CD14-positive monocyte (primary cell): ENCODE measurements at regions not wholly inside any gene's neighbourhood (a gene's known extent, or its start where the extent isn't known, plus 50 kb on each side); places are given as distances from the start of the nearest gene placed in this dataset.

Experiments used
- DNase-seq, 3 donors: peaks; one replicate each; pipeline ENCODE4 v3.0.0-alpha.2; 2011 to 2022
- H2AFZ ChIP-seq: 2 replicates; pipeline ENCODE4 v1.6.0; 2012; ENCODE audit warnings: mild to moderate bottlenecking, low read depth, low read length, inconsistent platforms; ENCODE audit not compliant: insufficient read depth, poor library complexity, severe bottlenecking
- H3K27ac ChIP-seq, 2 donors: 1 replicate in 1 of 2; 2 replicates in 1 of 2; pipeline ENCODE4 v1.5.1; 2012 to 2013; ENCODE audit warnings: low read length in 2 of 2, control low read depth in 1 of 2, inconsistent platforms in 1 of 2, low read depth in 1 of 2, mild to moderate bottlenecking in 1 of 2
- H3K27me3 ChIP-seq, 2 donors: one replicate each; pipeline versions ENCODE4 v1.6.0 to v1.6.1; 2011 to 2013; ENCODE audit warnings: low read length in 2 of 2; ENCODE audit not compliant: control insufficient read depth in 2 of 2, insufficient read depth in 2 of 2
- H3K36me3 ChIP-seq, 2 donors: replicated peaks in 1 of 2; 1 replicate in 1 of 2; 2 replicates in 1 of 2; pipeline versions ENCODE4 v1.5.1 to v1.6.1; 2012 to 2013; ENCODE audit warnings: low read length in 2 of 2, control low read depth in 1 of 2, inconsistent platforms in 1 of 2, mild to moderate bottlenecking in 1 of 2; ENCODE audit not compliant: insufficient read depth in 2 of 2, control insufficient read depth in 1 of 2
- H3K4me1 ChIP-seq, 2 donors: 1 replicate in 1 of 2; 2 replicates in 1 of 2; pipeline versions ENCODE4 v1.5.1 to v1.6.1; 2012 to 2013; ENCODE audit warnings: low read length in 2 of 2, control low read depth in 1 of 2, inconsistent platforms in 1 of 2, mild to moderate bottlenecking in 1 of 2, moderate library complexity in 1 of 2; ENCODE audit not compliant: insufficient read depth in 2 of 2, control insufficient read depth in 1 of 2
- H3K4me2 ChIP-seq: replicated peaks from 2 replicates; pipeline ENCODE3; 2012; ENCODE audit warnings: low read length, moderate library complexity, mild to moderate bottlenecking; ENCODE audit not compliant: poor library complexity, severe bottlenecking; ENCODE audit errors: extremely low read depth
- H3K4me3 ChIP-seq, 3 experiments: fragments of 200-600 bp in 1 of 3; sonication (generic) in 1 of 3; replicated peaks in 1 of 3; 1 replicate in 2 of 3; 2 replicates in 1 of 3; pipeline ENCODE4 v1.5.1; 2011 to 2013; ENCODE audit warnings: low read length in 3 of 3, mild to moderate bottlenecking in 3 of 3, control low read depth in 2 of 3, low read depth in 2 of 3, inconsistent platforms in 1 of 3, moderate library complexity in 1 of 3
- H3K79me2 ChIP-seq: 2 replicates; pipeline ENCODE4 v1.6.0; 2012; ENCODE audit warnings: mild to moderate bottlenecking, control low read depth, inconsistent platforms, low read length, moderate library complexity; ENCODE audit not compliant: insufficient read depth
- H3K9ac ChIP-seq: 2 replicates; pipeline ENCODE4 v1.6.0; 2017; ENCODE audit warnings: low read length, mild to moderate bottlenecking; ENCODE audit not compliant: insufficient read depth, poor library complexity, severe bottlenecking
- H3K9me3 ChIP-seq, 2 donors: replicated peaks in 1 of 2; 1 replicate in 1 of 2; 2 replicates in 1 of 2; pipeline versions ENCODE4 v1.5.1 to v1.6.1; 2012 to 2013; ENCODE audit warnings: low read length in 2 of 2, control low read depth in 1 of 2; ENCODE audit not compliant: control insufficient read depth in 1 of 2, insufficient read depth in 1 of 2
- H4K20me1 ChIP-seq: 2 replicates; pipeline ENCODE4 v1.6.0; 2012; ENCODE audit warnings: mild to moderate bottlenecking, low read length, control low read depth, moderate library complexity; ENCODE audit not compliant: insufficient read depth
- H3K27ac Mint-ChIP-seq, 7 donors: one replicate each; pipeline ENCODE4 v1.8.0; 2020; ENCODE audit warnings: mild to moderate bottlenecking in 7 of 7, mixed read lengths in 7 of 7, moderate library complexity in 6 of 7, inconsistent platforms in 2 of 7
- H3K27me3 Mint-ChIP-seq, 3 donors: one replicate each; pipeline ENCODE4 v1.8.0; 2021 to 2022; ENCODE audit warnings: low read depth in 3 of 3, mild to moderate bottlenecking in 3 of 3, mixed read lengths in 3 of 3, moderate library complexity in 3 of 3, inconsistent platforms in 1 of 3
- H3K36me3 Mint-ChIP-seq, 2 donors: one replicate each; pipeline ENCODE4 v1.8.0; 2020; ENCODE audit warnings: mixed read lengths in 2 of 2, inconsistent platforms in 1 of 2, mild to moderate bottlenecking in 1 of 2
- H3K4me1 Mint-ChIP-seq: one replicate; pipeline ENCODE4 v1.8.0; 2020; ENCODE audit warnings: mild to moderate bottlenecking, mixed read lengths
- H3K4me3 Mint-ChIP-seq, 2 donors: one replicate each; pipeline ENCODE4 v1.8.0; 2020; ENCODE audit warnings: mild to moderate bottlenecking in 2 of 2, mixed read lengths in 2 of 2, moderate library complexity in 1 of 2
- H3K9me3 Mint-ChIP-seq, 7 donors: one replicate each; pipeline ENCODE4 v1.8.0; 2020 to 2022; ENCODE audit warnings: mixed read lengths in 7 of 7, mild to moderate bottlenecking in 6 of 7, moderate library complexity in 6 of 7, inconsistent platforms in 2 of 7
- CTCF ChIP-seq: fragments of 200-600 bp; IDR thresholded peaks from one replicate; pipeline ENCODE4 v1.8.0; 2022; ENCODE audit warnings: antibody characterized with exemption, mild to moderate bottlenecking
- WGBS: methylation state at CpG from one replicate; pipeline ENCODE4 v1.1.5; 2013; ENCODE audit warnings: missing lambda C conversion rate; ENCODE audit not compliant: insufficient coverage; 5-methylcytosine and 5-hydroxymethylcytosine counted together
- intact Hi-C, 2 donors: fragments of 100-400 bp; cut with micrococcal nuclease; formaldehyde crosslinking; loops; one replicate each; pipeline versions ENCODE4 v1.15.0 to v1.15.1; 2023

GRCh38 chr18:41153871-41154270 lies 801.2 kb upstream of the PIK3C3 start:
- WGBS, result no CpG with 5 or more reads among the region's 2 CpGs
- H3K36me3 Mint-ChIP-seq, result no peaks in the 10 kb centered on the region
- no peak overlapping the region for H2AFZ ChIP-seq

GRCh38 chr18:41150316-41150715 lies 804.7 kb upstream of the PIK3C3 start:
- intact Hi-C loops, result no loop called here
- H2AFZ ChIP-seq, result no peak overlapping the region

More at GRCh38 chr18:41153871-41154270, 801.2 kb upstream of the PIK3C3 start:
- Mint-ChIP-seq H3K27ac (no peak overlapping the region), H3K4me1 (no peaks in the 10 kb centered on the region), H3K27me3 (peaks cover 0 to 5% (median 0%) of the 10 kb centered on the region in 3 donors), H3K9me3 (peaks cover 0 to 1% (median 0%) of the 10 kb centered on the region in 7 donors), H3K4me3 (no peak overlapping the region)
- intact Hi-C loops, result no loop called here
- H3K27ac ChIP-seq, result no peak overlapping the region
- H3K4me3 ChIP-seq, result no peak overlapping the region
- H4K20me1 ChIP-seq, result no peaks in the 10 kb centered on the region
- no peaks in the 10 kb centered on the region for H3K27me3 ChIP-seq
- no peaks in the 10 kb centered on the region for H3K36me3 ChIP-seq
- H3K9ac ChIP-seq, result no peak overlapping the region
- no peaks in the 10 kb centered on the region for H3K4me1 ChIP-seq
- no peak for TF ChIP-seq CTCF
- no peaks in the 10 kb centered on the region for H3K79me2 ChIP-seq
- H3K4me2 ChIP-seq, result no peak overlapping the region
- no peaks in the 10 kb centered on the region for H3K9me3 ChIP-seq
- DNase-seq, result no peak

More at GRCh38 chr18:41150316-41150715, 804.7 kb upstream of the PIK3C3 start:
- H3K4me1 Mint-ChIP-seq, result no peaks in the 10 kb centered on the region
- no peak for TF ChIP-seq CTCF
- no peaks in the 10 kb centered on the region for H4K20me1 ChIP-seq
- H3K4me3 ChIP-seq, result no peak overlapping the region
- H3K27ac Mint-ChIP-seq, result no peak overlapping the region
- H3K9ac ChIP-seq, result no peak overlapping the region
- H3K4me3 Mint-ChIP-seq, result no peak overlapping the region
- H3K9me3 ChIP-seq, result no peaks in the 10 kb centered on the region
- H3K4me1 ChIP-seq, result no peaks in the 10 kb centered on the region
- H3K36me3 ChIP-seq, result no peaks in the 10 kb centered on the region
- no peak overlapping the region for H3K4me2 ChIP-seq
- no peak for DNase-seq
- no peaks in the 10 kb centered on the region for H3K36me3 Mint-ChIP-seq
- peaks cover 0 to 5% (median 0%) of the 10 kb centered on the region in 3 donors for H3K27me3 Mint-ChIP-seq
- no CpG with 5 or more reads among the region's 2 CpGs for WGBS
- H3K27ac ChIP-seq, result no peak overlapping the region
- peaks cover 0 to 1% (median 0%) of the 10 kb centered on the region in 7 donors for H3K9me3 Mint-ChIP-seq
- H3K79me2 ChIP-seq, result no peaks in the 10 kb centered on the region
- H3K27me3 ChIP-seq, result no peaks in the 10 kb centered on the region
